ENCODE measurements at regions not wholly inside any gene's neighbourhood (a gene's known extent, or its start where the extent isn't known, plus 50 kb on each side); places are given as distances from the start of the nearest gene placed in this dataset.

DNA sequence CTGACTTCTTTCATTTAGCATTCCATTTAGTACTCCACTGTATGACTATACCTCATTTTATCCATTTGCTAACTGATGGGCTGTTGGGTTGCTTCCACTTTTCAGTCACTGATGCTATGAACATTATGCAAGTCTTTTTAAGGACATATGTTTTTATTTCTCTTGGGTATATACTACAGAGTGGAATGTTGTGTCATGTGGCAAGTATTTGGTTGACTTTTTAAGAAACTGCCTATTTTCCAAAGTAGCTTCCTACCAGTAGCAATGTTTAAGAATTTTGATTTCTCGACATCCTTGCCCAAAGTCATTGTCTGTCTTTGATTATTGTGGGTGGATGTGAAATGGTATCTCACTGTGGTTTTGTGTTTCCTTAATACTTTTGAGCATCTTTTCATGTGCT lies 110.1 kb upstream of the TPM1 start:
- no peak overlapping the region for H3K4me3 ChIP-seq (ENCODE audit: low read length in 2 of 2)
- H4K91ac ChIP-seq (ENCODE audit: low read depth, low read length, poor library complexity): no peak overlapping the region
- H3K27ac ChIP-seq (replicated peaks; ENCODE audit: low read length): no peak overlapping the region
- no CpG with 5 or more reads among the region's 1 CpG for WGBS, 2 donors (ENCODE audit: extremely low coverage in 2 of 2, insufficient read length in 2 of 2, insufficient replicate concordance in 1 of 2)
- no peak overlapping the region for H2AK5ac ChIP-seq (ENCODE audit: low read depth, low read length)
- no peaks in the 10 kb centered on the region for H3K27me3 ChIP-seq (ENCODE audit: control insufficient read depth in 3 of 3, insufficient read depth in 3 of 3, low read depth in 1 of 3, low read length in 3 of 3)
- DNase-seq (ENCODE audit: low spot score): no peak
- no peak overlapping the region for H3K18ac ChIP-seq (ENCODE audit: low read length)
- H4K8ac ChIP-seq (ENCODE audit: low read depth, low read length): no peak overlapping the region
- no peak overlapping the region for H3K14ac ChIP-seq (ENCODE audit: low read length)
- no peak overlapping the region for H3K23ac ChIP-seq (ENCODE audit: low read depth, low read length, poor library complexity)
- H3K79me1 ChIP-seq (ENCODE audit: low read depth, low read length): no peaks in the 10 kb centered on the region
- H2BK15ac ChIP-seq (ENCODE audit: low read length): no peak overlapping the region
- H2AFZ ChIP-seq (ENCODE audit: low read length): no peak overlapping the region
- no peak overlapping the region for H3K4ac ChIP-seq (ENCODE audit: low read length)
- H2BK5ac ChIP-seq (ENCODE audit: low read length): no peak overlapping the region
- H3K4me1 ChIP-seq (ENCODE audit: control insufficient read depth in 2 of 2, insufficient read depth in 1 of 2, low read depth in 1 of 2, low read length in 2 of 2): peaks cover 0 to 8% of the 10 kb centered on the region in 2 donors
- no peak overlapping the region for H2BK120ac ChIP-seq (ENCODE audit: low read depth, low read length)
- no peak overlapping the region for H2BK12ac ChIP-seq (ENCODE audit: low read length)
- no peaks in the 10 kb centered on the region for H3K36me3 ChIP-seq (replicated peaks in 1 of 2; ENCODE audit: control insufficient read depth in 2 of 2, insufficient read depth in 2 of 2, low read length in 2 of 2)
- no peaks in the 10 kb centered on the region for H3K9me3 ChIP-seq (replicated peaks in 1 of 2; ENCODE audit: control insufficient read depth in 2 of 2, insufficient read depth in 1 of 2, low read depth in 1 of 2, low read length in 2 of 2)
- H3K9ac ChIP-seq (ENCODE audit: low read depth, low read length, poor library complexity): no peak overlapping the region
- H3K4me2 ChIP-seq (ENCODE audit: insufficient read depth, low read length, poor library complexity, severe bottlenecking): no peak overlapping the region

DNA sequence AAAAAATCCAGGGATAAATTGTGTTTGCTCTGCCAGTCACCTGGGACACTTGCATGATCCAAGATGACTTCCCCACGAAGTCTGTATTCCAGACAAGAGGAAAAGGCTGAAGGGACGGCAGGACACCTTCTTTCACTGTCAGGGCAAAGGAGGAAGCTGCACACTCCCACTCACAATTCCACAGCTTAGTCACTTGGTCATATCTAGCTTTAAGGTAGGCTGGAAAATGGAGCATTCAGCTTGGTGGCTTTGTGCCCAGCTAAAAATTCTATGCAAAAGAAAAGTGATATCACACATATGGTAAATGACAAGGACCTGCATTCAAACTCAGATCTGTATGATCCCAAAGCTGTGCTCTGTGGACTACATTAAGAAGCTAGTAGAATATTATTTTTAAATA lies 109.2 kb upstream of the TPM1 start:
- Histone ChIP-seq H2AK5ac (ENCODE audit: low read depth, low read length) (no peak overlapping the region), H3K4me1 (ENCODE audit: control insufficient read depth in 2 of 2, insufficient read depth in 1 of 2, low read depth in 1 of 2, low read length in 2 of 2) (peaks cover 0 to 8% of the 10 kb centered on the region in 2 donors), H4K8ac (ENCODE audit: low read depth, low read length) (no peak overlapping the region), H3K9ac (ENCODE audit: low read depth, low read length, poor library complexity) (no peak overlapping the region), H3K18ac (ENCODE audit: low read length) (no peak overlapping the region), H4K91ac (ENCODE audit: low read depth, low read length, poor library complexity) (no peak overlapping the region), H2BK15ac (ENCODE audit: low read length) (no peak overlapping the region), H2BK12ac (ENCODE audit: low read length) (no peak overlapping the region), H3K27me3 (ENCODE audit: control insufficient read depth in 3 of 3, insufficient read depth in 3 of 3, low read depth in 1 of 3, low read length in 3 of 3) (no peaks in the 10 kb centered on the region), H3K27ac (replicated peaks; ENCODE audit: low read length) (no peak overlapping the region), H3K79me1 (ENCODE audit: low read depth, low read length) (no peaks in the 10 kb centered on the region), H3K14ac (ENCODE audit: low read length) (no peak overlapping the region), H3K9me3 (replicated peaks in 1 of 2; ENCODE audit: control insufficient read depth in 2 of 2, insufficient read depth in 1 of 2, low read depth in 1 of 2, low read length in 2 of 2) (no peaks in the 10 kb centered on the region), H3K4ac (ENCODE audit: low read length) (no peak overlapping the region), H3K4me3 (ENCODE audit: low read length in 2 of 2) (no peak overlapping the region), H2AFZ (ENCODE audit: low read length) (no peak overlapping the region), H2BK120ac (ENCODE audit: low read depth, low read length) (no peak overlapping the region), H3K36me3 (replicated peaks in 1 of 2; ENCODE audit: control insufficient read depth in 2 of 2, insufficient read depth in 2 of 2, low read length in 2 of 2) (no peaks in the 10 kb centered on the region), H3K4me2 (ENCODE audit: insufficient read depth, low read length, poor library complexity, severe bottlenecking) (no peak overlapping the region), H3K23ac (ENCODE audit: low read depth, low read length, poor library complexity) (no peak overlapping the region), H2BK5ac (ENCODE audit: low read length) (no peak overlapping the region)
- DNase-seq (ENCODE audit: low spot score): no peak
- WGBS, 2 donors (ENCODE audit: extremely low coverage in 2 of 2, insufficient read length in 2 of 2, insufficient replicate concordance in 1 of 2): no CpG with 5 or more reads among the region's 2 CpGs

DNA sequence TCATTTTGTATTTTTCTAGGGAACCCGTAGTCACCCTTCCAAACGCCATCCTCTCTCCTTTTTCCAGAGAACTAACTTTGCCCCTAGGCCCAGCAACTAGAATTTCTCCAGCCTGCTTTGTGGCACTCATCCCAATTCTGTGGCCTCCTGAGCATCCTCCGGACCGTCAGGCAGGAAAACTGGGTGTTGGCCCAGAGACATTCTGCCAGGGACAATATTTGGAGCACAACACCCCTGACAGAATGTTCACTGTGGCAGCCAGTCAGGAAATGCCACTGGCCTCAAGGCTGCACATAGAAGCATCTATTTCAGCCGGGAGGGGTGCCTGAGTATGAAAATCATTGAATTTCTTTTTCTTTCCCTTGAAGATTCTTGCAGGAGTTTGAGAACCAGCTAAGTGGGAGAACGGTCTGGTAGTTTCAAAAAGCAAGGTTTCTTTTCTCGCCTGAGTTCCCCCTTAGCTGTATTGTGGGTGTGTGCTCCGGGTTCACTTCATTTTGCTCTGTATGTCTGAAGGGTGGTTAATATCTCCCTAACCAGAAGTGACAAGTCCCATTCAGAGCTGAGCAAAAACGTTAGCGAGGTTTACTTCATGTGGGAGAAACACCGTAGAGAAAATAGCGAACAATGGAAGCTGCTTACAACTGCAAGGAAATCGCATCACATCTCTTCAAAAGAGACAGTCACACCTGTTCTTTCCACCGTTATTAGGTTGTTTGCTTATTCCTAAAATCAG lies 108.1 kb upstream of the TPM1 start:
- H3K18ac ChIP-seq (ENCODE audit: low read length): no peak overlapping the region
- no peak overlapping the region for H2AFZ ChIP-seq (ENCODE audit: low read length)
- no peak overlapping the region for H2BK12ac ChIP-seq (ENCODE audit: low read length)
- DNase-seq (ENCODE audit: low spot score): no peak
- H3K9ac ChIP-seq (ENCODE audit: low read depth, low read length, poor library complexity): no peak overlapping the region
- no peak overlapping the region for H2BK5ac ChIP-seq (ENCODE audit: low read length)
- H2BK15ac ChIP-seq (ENCODE audit: low read length): no peak overlapping the region
- no peaks in the 10 kb centered on the region for H3K79me1 ChIP-seq (ENCODE audit: low read depth, low read length)
- peaks cover 0 to 6% of the 10 kb centered on the region in 2 donors for H3K4me1 ChIP-seq (ENCODE audit: control insufficient read depth in 2 of 2, insufficient read depth in 1 of 2, low read depth in 1 of 2, low read length in 2 of 2)
- no peak overlapping the region for H3K27ac ChIP-seq (replicated peaks; ENCODE audit: low read length)
- H3K14ac ChIP-seq (ENCODE audit: low read length): no peak overlapping the region
- no peak overlapping the region for H4K8ac ChIP-seq (ENCODE audit: low read depth, low read length)
- no peak overlapping the region for H2AK5ac ChIP-seq (ENCODE audit: low read depth, low read length)
- H3K36me3 ChIP-seq (replicated peaks in 1 of 2; ENCODE audit: control insufficient read depth in 2 of 2, insufficient read depth in 2 of 2, low read length in 2 of 2): no peaks in the 10 kb centered on the region
- no peaks in the 10 kb centered on the region for H3K9me3 ChIP-seq (replicated peaks in 1 of 2; ENCODE audit: control insufficient read depth in 2 of 2, insufficient read depth in 1 of 2, low read depth in 1 of 2, low read length in 2 of 2)
- H3K4ac ChIP-seq (ENCODE audit: low read length): no peak overlapping the region
- H3K4me2 ChIP-seq (ENCODE audit: insufficient read depth, low read length, poor library complexity, severe bottlenecking): no peak overlapping the region
- no CpG with 5 or more reads among the region's 14 CpGs for WGBS, 2 donors (ENCODE audit: extremely low coverage in 2 of 2, insufficient read length in 2 of 2, insufficient replicate concordance in 1 of 2)
- no peak overlapping the region for H3K4me3 ChIP-seq (ENCODE audit: low read length in 2 of 2)
- no peaks in the 10 kb centered on the region for H3K27me3 ChIP-seq (ENCODE audit: control insufficient read depth in 3 of 3, insufficient read depth in 3 of 3, low read depth in 1 of 3, low read length in 3 of 3)
- no peak overlapping the region for H4K91ac ChIP-seq (ENCODE audit: low read depth, low read length, poor library complexity)
- H2BK120ac ChIP-seq (ENCODE audit: low read depth, low read length): no peak overlapping the region
- no peak overlapping the region for H3K23ac ChIP-seq (ENCODE audit: low read depth, low read length, poor library complexity)

DNA sequence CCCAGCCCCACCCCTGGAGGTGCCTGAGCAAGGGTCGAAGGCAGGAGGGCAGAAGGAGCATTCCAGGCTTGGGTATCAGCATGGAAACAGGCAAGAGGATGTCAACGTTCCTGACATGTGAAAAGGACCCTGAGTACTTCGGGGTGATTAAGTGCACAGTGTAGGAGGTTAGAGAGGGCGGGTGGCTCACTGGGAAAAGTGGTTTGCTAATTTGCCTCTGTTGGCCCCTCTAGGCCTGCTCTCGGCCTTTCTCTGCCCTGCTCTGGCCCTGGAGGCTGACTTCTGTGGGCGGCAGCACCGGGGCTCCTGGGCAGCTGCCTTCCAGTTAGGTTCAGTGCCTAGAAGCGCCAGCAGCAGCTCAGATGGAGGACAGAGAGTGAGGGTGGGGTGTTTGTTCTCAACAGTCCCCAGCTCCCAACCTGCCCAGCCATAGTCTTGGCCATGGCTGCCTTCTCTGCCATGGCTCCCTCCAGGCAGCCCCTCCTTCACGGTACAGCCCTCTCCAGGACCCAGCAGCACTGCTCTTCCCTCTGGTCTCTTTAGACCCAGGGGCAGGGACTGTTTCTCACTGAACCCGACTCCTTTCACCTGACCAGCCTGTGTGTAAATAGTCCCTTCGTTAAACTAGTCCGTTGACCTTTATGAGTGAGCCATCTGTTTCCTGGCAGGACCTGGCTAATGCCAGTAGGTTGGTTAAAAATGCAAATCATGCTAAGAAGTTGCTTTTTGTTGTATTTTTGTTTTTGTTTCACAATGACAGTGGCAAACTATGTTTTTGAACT lies 107.1 kb upstream of the TPM1 start:
- peak overlapping the region; percentile 66 for H3K18ac ChIP-seq (ENCODE audit: low read length)
- H2BK5ac ChIP-seq (ENCODE audit: low read length): no peak overlapping the region
- H2AK5ac ChIP-seq (ENCODE audit: low read depth, low read length): peak overlapping the region; percentile 20
- H3K4me3 ChIP-seq (ENCODE audit: low read length in 2 of 2): no peak overlapping the region
- no peak overlapping the region for H3K23ac ChIP-seq (ENCODE audit: low read depth, low read length, poor library complexity)
- H2BK15ac ChIP-seq (ENCODE audit: low read length): no peak overlapping the region
- no peak overlapping the region for H3K14ac ChIP-seq (ENCODE audit: low read length)
- no peaks in the 10 kb centered on the region for H3K36me3 ChIP-seq (replicated peaks in 1 of 2; ENCODE audit: control insufficient read depth in 2 of 2, insufficient read depth in 2 of 2, low read length in 2 of 2)
- no CpG with 5 or more reads among the region's 12 CpGs for WGBS, 2 donors (ENCODE audit: extremely low coverage in 2 of 2, insufficient read length in 2 of 2, insufficient replicate concordance in 1 of 2)
- H3K9ac ChIP-seq (ENCODE audit: low read depth, low read length, poor library complexity): no peak overlapping the region
- no peak overlapping the region for H4K91ac ChIP-seq (ENCODE audit: low read depth, low read length, poor library complexity)
- H3K79me1 ChIP-seq (ENCODE audit: low read depth, low read length): no peaks in the 10 kb centered on the region
- H2BK120ac ChIP-seq (ENCODE audit: low read depth, low read length): no peak overlapping the region
- H2AFZ ChIP-seq (ENCODE audit: low read length): peak overlapping the region; percentile 63
- no peak overlapping the region for H3K27ac ChIP-seq (replicated peaks; ENCODE audit: low read length)
- no peak overlapping the region for H3K4ac ChIP-seq (ENCODE audit: low read length)
- H3K4me1 ChIP-seq (ENCODE audit: control insufficient read depth in 2 of 2, insufficient read depth in 1 of 2, low read depth in 1 of 2, low read length in 2 of 2): peaks cover 3 to 12% of the 10 kb centered on the region in 2 donors
- no peaks in the 10 kb centered on the region for H3K9me3 ChIP-seq (replicated peaks in 1 of 2; ENCODE audit: control insufficient read depth in 2 of 2, insufficient read depth in 1 of 2, low read depth in 1 of 2, low read length in 2 of 2)
- H2BK12ac ChIP-seq (ENCODE audit: low read length): no peak overlapping the region
- H4K8ac ChIP-seq (ENCODE audit: low read depth, low read length): no peak overlapping the region
- H3K4me2 ChIP-seq (ENCODE audit: insufficient read depth, low read length, poor library complexity, severe bottlenecking): no peak overlapping the region
- no peak for DNase-seq (ENCODE audit: low spot score)
- peaks cover 0 to 4% (median 0%) of the 10 kb centered on the region in 3 experiments for H3K27me3 ChIP-seq (ENCODE audit: control insufficient read depth in 3 of 3, insufficient read depth in 3 of 3, low read depth in 1 of 3, low read length in 3 of 3)
